ENCODE measurements at regions not wholly inside any gene's neighbourhood (a gene's known extent, or its start where the extent isn't known, plus 50 kb on each side); places are given as distances from the start of the nearest gene placed in this dataset.

DNA sequence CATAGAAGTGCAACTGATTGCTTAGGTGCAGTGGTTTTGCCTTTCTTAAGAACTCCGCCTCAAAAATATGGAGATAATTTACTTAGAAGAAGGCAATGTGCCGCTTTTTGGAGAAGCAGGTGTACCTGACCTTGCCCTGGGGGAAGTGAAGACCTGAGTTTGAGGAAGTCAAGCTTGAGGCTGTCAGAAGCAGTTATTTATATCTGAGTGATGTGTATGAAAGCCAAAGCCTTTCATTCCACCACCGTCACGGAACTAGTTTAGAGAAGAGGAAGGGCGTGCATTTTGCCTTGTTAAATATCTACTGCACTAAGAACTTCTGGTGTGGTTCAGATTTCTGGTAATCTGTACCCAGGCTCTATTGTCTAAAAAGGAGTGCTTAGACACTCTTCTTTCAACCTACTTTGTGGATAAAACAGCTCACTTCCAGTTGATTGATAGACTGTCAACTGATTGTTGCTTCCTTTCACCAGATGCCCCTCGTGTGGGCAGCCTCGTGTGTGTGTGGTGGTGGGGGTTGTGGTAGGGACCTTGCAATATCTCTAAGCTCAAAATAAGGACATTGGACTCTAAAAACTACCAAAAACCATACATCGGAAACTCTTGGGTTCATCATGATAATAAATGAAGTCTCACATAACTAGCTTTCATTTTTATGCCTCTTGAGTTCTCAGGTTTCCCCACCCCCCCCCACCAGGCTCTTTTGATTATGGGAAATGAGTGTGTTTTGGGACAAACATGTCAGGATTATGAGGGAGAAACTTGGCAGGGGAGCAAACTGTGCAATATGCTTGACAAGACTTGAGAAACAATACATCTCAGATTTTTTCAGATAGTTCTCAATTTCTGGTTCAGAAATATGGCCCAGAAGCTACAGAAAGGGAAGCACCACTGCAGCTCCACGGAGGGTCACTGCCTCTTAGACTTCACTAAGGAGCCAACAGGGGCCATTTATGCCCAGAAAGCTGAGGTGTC, 78.6 kb downstream of the ARF6 start:
- DNase-seq (ENCODE audit: low spot score): peak; percentile 61

DNA sequence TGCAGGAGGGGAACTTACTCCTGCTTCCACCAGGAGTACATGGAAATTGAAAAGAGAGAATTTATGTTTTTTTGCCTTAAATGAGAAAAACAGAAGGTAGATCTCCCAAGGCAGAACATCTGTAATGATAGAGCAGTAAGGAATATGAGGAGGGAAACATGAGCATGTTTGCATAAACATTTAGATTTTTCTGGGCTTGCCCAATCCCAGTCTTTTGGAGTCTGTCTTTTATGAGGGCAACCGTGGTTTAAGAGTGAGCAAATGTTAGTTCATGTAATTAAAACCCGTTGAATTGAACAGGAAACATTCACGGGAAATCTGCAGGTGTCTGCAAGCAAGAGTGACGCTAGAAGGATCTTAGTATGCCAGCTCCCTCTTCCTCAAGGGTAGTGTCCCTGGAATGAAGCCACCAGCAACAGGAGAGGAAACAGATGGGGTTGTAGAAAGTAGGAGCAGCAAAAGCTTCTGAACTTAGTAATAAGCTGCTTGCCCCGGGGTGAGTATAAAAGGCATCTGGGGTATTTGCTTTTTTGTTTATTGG, 79.3 kb downstream of the ARF6 start:
- peak; percentile 74 for DNase-seq (ENCODE audit: low spot score)

DNA sequence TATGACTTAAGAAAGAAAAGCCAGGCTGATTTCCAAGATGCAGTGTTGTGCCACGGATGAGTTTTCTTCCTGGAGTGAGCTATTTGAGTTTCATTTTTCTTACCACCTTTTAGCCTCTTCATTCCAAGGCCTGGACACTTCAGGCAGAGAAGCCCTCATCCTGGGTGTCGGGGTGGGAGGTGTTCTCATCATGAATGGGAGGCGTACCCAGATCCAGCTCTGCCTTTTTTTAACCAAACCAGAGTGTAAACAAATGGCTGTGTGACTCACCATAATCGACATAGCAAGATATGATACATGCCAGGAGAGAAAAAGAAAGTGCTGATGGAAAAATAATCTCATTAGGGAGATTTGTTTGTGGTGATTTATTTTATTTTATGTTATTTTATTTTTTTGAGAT, 79.9 kb downstream of the ARF6 start:
- DNase-seq (ENCODE audit: low spot score): peak; percentile 69

DNA sequence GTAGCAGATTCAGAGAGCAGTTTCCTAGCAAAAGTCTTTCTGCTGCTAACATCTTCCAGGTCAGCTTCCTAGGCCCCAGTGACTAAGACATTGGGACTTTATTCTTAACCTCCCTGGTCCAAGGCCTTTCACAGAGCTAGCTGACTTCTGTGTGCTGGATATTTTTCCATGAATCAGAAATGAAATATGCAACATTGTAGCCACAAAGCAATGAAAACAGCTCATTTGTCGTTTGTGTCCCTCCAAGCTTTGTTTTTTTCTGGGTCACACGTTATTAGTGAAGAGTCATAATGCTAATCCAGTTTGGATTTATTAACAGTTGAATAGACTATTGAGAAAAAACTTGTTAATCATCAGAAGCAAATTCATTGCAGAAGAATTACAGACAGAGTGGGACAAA, 82.4 kb downstream of the ARF6 start:
- peak; percentile 84 for DNase-seq (ENCODE audit: low spot score)

DNA sequence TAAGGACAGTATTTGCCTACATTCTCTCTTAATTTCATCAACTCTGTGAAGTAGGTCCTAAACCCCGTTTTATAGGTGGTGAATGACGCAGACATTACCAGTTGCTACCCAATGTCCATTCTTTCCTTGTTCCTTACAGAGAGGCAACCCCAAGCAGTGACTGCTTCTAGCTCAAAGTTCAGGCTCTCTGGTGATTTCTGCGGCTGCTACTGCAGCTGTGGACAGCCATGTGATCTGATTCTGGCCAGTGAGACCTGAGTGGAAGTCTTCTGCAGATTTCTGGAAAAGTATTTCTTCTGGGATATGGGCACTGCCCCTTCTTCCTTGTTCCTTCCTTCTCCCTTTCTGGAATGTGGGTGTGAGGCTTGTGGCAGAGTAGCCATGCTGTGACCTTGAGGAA, 82.9 kb downstream of the ARF6 start:
- no peak for DNase-seq (ENCODE audit: low spot score)

DNA sequence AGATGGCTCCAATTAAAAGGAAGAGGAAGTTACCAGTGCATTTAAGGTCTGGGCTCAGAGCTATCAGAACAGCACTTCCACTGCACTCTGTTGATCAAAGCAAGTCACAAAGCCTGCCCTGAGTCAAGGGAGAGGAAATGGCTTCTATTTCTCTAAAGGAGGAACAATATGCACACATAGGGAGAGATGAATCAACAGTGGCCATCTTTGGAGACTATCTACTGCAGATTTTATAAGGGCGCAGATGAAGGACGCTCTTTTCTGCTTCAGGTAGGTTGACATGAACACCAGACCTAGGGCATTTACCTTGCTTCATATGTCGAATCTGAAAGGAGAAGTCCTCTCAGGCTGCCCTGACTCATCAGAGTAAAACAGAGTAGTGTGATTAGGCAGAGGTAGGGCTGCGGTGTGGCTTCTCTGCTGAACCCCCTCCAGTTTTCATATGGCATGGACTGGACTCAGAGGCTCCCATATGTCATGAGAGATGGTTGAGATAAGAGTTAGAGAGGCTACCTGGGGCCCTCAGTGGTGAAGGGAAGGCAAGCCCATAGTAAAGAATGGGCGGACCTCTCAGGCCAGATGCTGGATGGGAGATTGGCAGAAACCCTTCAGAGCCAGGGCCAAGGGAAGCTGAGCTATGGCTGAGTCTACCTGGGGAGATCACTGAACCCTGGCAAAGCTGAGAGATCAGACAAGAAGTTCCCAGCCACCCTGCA, 84.4 kb downstream of the ARF6 start:
- DNase-seq (ENCODE audit: low spot score): no peak

DNA sequence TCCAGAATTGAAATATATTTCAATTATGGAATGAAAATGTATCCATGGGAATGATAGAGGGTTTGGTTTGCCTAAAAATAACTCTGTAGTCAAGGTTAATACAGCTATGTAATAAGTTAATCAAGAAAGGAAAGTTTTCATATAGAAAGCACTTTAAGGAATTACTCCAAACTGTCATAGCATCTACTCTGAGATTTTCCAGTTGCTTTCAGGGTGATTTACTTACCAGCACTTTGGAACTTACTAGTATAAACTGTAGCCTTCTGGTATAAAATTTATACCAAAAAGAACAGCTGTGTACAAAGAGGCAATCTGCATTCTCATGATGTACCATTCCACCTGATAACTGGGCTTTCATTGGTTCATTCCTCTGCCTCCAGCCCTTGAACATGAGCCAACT, 87.1 kb downstream of the ARF6 start:
- peak; percentile 28 for DNase-seq (ENCODE audit: low spot score)

DNA sequence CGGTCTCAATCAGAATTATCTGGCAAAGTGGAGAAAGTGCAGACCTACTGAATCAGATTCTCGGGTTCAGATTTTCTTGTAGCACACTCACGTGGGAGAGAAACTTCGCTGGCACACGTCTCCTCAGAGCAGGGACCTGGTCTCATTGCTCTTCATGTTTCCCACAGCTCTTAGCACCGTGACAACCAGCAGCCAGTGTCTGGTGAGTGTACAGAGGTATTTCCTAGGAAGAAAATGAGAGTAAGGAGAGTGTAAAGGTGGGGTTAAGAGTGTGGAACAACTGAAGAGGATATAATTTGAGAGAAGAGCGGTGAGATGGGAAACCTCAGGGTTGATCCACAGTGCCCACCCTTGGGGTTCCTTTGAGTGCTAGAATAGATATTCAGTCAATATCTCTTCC, 89.2 kb downstream of the ARF6 start:
- DNase-seq (ENCODE audit: low spot score): no peak

DNA sequence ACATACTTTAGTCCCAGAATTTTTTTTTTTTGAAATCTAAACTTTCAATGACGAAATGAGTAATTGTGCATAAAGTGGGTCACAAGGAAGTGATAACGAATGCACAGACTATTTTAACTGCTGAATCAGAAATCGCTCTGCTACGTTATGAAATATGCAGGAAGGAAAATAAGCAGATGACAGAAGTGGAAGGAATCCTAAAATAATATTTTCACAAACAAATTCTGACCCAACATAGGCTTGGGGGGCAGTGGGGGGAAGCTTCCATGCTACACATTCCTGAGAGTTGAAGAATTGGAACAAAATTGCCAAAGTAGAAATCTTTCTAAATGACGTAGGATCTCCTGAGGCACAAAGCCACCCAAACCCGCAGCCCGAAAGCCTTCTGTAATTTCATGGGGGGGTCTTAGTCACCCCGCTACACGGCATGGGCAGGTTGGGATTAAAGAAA, 89.6 kb downstream of the ARF6 start:
- peak; percentile 53 for DNase-seq (ENCODE audit: low spot score)

DNA sequence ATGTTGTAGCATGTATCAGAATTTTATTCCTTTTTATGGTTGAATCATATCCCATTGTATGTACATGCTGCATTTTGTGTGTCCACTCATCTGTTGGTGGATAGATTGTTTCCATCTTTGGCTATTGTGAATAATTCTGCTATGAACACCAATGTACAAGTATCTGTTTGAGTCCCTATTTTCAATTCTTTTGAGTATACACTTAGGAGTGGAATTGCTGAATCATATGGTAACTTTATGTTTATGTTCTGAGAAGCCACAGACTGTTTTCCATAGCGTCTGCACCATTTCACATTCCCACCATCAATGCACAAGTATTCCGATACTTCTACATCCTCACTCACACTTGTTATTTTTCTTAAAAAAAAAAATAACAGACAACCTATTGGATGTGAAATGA, 91.5 kb downstream of the ARF6 start:
- no peak for DNase-seq (ENCODE audit: low spot score)

DNA sequence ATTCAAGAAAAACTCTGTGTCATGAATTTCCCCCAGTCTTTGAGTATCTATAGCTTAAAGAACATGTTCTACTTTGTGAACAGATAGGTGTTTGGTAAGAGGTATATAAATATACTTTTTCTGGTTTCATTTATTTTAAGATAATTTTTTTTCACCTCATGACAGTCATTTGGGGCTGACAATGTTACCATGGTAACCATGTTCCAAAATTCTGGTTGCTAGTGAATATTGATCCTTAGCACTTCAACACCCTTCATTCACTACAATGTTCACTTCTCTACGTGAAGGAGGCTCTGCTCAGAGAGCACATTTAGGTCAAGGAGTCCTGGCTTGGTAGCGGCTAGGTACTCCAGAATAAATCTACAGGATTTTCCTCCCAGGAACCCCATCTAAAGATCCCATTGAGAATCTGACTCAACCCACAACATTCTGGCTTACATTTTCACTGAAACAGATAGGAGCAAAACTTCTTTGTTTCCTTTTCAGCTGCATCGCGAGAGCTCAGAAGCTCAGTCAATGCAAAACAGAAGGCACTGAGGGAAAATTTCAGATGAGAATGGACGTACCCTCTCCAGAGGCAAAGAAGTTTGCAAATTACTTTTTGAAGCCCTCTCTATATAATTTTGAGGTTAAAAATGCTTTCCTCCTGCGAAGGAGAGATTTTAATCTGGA, 93.6 kb downstream of the ARF6 start:
- DNase-seq (ENCODE audit: low spot score): no peak

DNA sequence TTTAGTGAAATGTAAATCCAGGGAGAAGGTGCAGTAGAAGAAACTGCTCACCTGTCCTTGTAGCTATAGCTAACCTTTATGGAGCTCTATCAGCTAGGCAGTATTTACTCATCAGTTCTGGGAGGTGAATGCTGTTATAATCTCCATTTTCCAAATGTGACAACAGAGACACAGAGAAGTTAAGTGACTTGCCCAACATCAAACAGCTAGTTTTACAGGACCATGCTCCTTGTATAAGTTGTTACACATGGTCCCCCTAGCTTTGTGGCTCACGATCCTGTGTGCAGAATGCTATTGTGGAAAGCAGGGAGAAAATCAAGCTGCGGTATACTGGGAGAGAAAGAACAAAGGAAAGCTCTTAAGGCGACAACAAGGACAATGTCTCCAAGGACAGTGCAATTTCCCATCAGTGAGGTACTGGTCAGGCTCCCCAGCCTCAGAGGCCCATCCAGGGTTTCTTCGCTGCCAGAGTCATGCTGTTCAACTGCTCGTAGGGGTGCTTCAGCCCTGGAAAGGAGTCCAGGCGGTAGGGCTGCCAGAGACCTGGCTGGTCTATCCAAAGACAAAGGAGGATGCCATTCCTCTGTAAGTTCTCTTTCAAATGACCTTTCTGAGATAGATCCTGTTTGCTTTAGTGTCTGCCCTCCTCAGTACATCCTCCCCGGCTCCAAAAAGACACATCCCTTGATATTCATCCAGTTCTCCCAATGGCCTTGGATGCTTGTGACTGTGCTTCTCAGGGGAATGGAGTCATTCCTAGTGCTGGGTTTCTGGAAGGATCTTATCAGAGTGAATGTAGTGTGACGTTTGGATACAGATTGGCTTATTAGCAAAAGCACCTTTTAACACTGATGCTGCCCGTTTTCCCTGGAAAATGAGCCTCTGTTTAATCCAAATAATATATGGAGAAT, 95.5 kb downstream of the ARF6 start:
- DNase-seq (ENCODE audit: low spot score): no peak

DNA sequence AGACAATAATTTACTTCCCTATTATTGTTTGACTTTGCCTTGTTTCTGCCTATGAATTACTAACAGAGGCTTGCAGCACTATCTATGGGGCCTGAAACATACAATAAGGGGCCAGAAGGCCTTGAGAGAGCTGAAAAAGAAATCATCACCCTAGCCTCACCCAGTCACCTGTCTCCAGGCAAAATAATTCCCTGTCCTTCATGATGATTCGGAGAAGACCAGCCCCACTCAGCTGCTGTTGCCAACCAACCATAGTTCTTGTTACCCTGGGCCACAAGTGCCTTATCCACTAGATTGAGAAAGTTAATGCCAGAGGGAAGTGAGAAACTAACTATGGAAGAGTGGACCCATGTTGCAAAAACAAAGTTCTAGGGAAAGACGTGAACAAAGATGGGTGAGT, 97.1 kb downstream of the ARF6 start:
- DNase-seq (ENCODE audit: low spot score): no peak

DNA sequence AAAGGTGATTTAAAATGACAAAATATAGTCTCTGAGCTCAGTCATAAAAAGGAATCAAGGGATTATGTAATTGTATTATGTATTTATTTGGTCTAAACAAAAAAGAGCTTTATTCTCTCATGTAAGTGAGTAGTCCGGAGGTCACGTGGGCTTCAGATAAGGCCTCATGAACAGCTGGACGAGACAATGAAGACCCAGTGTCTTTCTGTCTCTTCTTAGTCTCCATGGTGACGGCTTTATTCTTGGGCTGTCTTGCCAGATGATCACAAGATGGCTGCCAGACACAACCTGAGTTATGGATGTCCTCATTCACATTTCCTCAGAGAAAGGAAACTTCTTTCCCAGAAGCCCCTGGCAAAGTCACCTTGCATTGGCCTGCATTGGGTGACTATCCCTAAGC, 98.6 kb downstream of the ARF6 start:
- DNase-seq (ENCODE audit: low spot score): no peak

DNA sequence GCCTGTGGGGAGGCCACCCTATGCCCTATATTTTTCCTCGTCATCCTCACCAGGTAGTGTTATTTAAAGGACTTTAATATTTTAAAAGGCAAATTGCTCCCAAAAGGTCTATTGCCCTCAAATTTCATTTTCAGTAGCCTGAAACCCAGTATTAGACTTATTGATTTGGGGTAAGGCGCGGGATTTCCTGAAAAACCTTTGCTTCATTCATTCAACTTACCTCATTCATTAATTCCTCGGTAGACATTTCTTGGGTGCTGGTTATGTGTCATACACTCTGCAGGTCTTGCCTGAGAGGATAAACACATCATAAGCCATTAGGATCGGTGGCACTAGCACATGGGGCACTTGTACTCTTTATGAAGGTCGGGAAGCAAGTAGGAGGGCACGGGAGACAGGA, 99.2 kb downstream of the ARF6 start:
- no peak for DNase-seq (ENCODE audit: low spot score)

DNA sequence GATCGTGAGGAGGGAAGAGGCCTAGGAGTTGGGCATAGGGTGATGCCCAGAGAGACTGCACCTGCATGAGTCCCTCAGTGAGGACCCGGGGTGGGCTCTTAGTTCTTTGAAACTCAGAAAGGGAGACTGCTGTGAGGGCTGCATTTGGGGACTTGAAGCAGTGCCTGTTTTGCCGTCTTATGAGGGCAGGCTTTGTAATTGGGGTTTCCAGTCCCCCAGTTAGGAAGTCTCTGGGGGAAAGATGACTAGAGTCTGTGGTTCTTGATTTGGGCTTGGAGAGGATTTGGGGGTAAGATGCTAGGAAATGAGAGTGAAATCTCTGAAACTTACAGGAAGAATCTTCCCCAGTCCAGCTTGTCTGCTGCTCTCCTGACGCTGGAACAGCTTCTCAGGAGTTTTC, 99.6 kb downstream of the ARF6 start:
- DNase-seq (ENCODE audit: low spot score): no peak

DNA sequence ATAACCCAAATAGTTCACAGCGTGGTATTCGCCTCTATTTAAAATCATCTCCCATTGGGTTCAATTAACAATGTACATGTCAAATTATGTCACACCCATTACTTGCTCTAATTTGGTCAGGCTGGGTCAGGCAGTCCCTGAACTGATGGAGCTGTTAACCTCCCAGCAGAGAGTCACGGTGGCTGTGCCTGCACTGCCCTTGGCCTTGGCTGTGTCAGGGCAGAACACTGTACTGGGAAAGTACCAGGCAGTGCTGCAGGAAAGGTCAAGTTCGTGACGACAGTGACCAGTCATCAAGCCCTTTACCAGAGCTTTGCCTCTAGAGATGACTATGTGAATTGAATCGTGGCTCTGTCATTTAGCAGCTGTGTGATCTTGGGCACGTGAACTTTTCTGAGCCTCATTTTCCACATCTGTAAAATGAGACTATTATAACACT, 100.0 kb downstream of the ARF6 start:
- DNase-seq (ENCODE audit: low spot score): no peak

DNA sequence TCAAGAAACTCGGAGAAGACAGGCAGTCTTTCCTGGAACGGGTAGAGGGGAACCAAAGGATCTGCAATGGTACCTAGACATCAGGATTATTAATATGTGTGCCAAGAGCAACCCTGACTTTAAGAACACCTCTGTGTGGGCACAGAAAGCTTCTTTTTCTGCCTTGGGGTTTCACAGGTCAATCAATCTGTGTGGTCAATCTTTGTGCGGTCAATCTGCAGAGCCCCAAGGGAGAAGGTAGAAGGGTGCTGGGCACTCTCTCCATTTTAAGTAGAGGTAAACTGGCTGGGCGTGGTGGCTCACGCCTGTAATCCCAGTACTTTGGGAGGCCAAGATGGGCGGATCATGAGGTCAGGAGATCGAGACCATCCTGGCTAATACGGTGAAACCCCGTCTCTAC, 100.7 kb downstream of the ARF6 start:
- DNase-seq (ENCODE audit: low spot score): no peak

DNA sequence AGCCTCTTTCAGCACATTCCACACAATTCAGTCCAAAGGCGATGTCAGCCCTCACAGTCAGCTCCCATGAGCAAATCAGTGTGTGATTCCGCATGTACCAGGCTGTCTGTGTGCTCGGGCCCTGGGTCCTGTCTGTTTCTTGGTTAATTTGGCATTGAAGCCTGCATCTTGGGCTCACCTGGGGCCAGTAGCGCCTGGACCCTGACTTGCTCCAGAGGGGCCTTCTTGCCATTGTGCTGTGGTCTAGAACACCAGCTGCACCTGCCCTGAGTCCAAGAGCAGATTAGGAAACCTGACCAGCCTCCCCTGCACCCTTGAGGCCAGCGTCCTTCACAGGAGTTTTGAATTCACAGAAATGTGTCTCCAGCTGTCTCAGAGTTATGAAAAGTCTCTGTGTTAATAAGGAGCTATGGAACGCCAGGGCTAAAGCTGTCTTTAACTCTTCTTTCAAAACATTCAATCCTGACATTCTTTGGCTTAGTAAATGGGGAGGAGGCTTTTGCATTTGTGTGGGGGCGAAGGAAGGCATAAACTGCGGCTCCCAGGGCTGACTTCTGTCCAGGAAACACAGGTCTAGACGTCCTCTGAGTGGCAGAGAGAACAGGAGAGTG, 102.2 kb downstream of the ARF6 start:
- DNase-seq (ENCODE audit: low spot score): peak; percentile 29

DNA sequence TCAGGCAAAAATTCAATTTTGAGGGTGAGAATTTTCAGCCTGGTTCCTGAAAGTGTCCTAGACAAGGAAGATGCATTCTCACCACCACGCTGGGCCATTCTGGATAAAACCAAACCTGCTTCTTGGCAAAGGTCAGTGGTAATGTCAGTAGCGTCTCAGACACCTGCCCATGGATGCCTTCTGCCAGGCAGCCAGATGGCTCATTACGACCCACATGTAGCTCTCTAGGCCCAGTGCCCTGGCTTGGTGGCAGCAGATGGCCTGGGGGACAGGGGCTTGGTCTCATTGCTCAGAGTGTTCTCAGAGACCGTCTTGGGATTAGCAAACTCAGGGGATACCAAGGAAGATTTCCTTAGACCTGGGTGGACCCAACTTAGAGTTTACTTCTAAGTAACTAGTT, 105.1 kb downstream of the ARF6 start:
- no peak for DNase-seq (ENCODE audit: low spot score)

Measured in umbilical cord (tissue), 1 donor.